HG02973 (cell line): ENCODE measurements at regions not wholly inside any gene's neighbourhood (a gene's known extent, or its start where the extent isn't known, plus 50 kb on each side); places are given as distances from the start of the nearest gene placed in this dataset.

Source experiments
- ATAC-seq: cut with Tn5 transposase; IDR thresholded peaks from one replicate; pipeline ENCODE4 v1.9.1; 2021; ENCODE audit warnings: moderate library complexity; ENCODE audit not compliant: unreplicated experiment

DNA sequence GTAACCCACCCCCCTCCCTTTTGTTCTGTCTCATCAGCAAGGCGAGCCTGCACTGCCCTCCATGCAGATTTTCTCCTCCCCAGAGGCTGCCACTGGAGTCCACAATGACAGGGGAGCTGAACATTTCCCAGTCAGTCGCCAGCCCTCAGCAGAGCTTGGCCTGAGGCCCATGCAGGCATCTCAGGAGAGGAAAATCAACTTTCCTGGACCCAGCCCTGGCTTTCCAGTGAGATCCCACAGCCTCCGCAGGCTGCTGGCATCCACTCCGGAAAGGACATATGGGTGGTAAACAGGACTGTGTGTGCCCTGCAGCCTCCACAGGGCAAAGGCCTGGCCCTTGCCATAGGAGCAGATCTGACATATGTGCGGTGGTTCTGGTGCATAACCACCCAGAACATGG is 253.8 kb downstream of the TNS1 start:
- ATAC-seq = no peak

DNA sequence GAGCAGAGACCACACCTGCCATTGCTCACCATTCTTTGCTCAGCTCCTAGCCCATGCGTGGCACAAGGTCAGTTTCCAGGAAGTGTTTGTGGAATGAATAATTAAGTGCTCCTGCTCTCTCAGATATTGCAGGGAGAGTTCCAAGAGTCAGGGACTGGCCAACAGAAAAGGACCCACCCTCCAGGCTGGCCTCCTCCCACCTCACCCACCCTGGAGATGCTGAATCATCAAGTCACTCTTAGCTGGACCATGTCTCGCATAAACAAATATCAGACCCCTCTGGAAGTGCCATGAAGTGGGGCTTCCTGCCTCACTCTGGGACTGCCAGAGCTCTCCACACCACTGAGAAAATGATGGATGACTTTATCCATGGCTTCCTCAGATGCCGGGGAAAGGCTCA is 256.0 kb downstream of the TNS1 start:
- no peak for ATAC-seq

DNA sequence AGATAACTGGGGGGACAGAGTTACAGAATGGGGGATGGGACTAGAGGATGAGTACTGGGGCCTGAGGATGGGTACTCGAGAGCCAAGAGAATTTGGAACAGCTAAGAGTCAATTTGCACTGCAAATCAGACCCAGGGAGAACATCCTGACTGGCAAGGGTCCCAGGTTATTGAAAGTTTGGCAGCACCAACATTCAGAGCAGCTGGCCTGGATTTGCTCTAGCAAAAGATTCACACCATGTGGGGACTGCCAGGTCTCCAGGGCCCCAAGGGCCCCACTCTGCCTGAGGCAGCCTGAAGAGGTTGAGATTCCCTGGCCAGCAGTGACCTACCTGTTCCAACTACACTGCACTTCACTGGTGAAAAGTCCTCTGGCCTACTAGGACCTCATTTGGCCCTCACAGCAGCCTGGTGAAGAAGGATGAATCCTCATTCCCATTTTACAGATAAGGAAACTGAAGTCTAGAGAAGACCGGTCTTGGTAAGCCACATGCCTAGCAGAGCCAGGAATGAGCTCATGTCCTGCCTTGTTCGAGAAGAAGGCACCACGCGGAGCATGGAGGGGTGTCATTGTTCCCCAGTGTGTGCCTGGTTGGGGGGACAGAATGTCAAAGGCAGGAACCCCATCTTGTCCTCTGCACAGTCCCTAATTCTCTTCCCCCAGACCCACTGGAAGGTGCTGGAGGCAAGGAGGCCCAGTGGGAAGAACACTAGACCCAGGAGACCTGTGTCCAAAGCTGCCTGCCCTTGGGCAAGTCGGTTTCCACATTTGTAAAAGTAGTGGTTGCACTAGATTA is 258.6 kb downstream of the TNS1 start:
- ATAC-seq = no peak

DNA sequence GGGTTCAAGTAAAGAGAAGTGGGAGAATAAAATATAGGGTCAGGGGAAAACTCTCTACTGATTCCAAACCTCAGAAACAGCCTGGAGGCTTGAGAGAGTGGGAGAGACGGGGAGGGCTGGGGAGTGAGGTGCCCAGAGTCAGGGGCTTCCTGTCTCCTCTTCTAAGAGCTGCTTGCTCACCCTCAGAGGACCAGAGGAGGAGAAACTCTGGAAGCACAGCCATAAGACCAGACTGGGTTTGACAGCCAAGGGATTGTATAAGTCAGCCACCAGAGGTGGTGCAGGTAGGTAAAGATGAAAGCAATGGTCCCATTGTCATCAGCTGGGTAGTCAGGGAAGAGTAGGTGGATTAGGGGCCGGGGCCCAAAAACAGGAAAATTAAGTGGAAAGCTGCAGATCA is 259.4 kb downstream of the TNS1 start:
- ATAC-seq = no peak

DNA sequence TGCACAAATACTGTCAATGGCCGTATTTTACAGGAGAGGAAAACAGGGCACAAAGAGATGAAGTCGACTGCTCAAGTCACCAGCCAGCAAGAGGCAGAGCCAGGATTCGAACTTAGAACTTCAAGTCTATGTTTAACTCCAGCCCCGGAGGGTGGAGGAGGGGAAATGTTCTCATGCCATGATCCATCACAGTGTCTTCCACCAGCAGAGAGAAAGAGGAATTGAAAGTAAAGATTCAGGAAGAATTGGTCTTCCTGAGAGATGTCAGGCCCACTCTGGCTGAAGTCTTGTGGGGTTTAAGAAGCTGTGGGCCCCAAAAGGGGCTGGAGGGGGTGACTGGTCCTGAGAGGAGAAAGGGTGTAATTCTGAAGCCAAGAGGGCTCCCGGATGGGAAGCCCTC is 260.0 kb downstream of the TNS1 start:
- ATAC-seq = no peak

DNA sequence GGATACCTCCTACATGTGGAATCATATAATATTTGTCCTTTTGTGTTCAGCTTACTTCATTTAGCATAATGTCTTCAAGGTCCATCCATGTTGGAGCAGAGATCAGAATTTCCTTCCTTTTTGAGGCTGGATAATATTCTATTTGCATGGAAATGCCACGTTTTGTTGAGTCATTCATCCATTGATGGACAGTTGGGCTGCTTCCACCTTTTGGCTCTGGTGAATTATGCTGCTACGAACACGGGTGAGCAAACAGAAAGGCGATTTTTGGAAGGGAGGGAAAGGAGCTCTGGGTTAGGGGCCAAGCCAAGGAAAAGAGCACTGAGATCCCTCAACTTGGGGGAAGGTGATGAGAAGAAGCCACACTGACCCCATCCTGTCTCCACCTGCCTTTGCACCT is 260.5 kb downstream of the TNS1 start:
- no peak for ATAC-seq

DNA sequence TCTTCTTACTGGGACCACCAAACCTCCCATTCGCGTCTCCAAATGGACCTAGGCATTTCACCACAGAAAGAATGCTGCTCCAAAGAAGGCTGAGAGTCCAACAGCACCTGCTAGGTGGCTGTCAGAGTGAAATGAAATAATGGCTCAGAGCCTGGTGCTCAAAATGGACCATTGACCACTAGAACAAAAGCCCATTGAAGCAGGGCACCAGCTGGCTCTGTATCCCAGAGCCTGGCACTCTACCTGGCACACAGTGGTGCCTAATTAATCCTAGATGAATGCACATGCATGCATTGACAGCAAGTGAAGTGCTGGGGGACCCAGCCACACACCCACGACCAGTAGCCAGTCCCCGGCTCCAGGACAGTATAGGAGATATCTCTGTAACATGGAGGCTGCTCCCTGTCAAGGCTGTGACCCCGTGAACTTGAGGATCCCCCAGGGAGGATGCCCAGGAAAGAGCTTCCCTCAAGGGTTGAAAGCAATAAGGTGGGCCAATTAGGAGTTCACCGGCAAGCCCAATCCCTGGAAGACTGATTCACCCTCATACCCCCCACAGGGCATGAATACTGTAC is 261.3 kb downstream of the TNS1 start:
- ATAC-seq = no peak

DNA sequence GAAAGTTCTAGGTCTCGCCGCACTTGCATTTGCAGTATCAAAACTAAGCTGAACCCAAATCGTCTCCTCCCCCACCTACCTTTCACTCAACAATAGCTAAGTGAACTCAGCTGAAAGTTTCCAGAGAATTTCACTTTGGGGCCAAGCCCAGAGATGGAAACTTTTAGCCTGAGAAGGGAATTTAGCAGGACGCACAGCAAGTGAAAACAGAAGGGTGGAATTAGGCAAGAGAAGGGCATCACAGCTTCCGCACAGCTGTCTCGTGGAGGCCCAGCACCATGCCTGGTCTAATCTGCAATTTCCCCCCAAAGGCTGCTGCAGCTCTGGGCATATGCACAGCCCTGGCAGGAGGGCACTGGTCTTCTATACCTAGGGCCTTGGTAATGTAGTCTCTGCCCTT is 262.0 kb downstream of the TNS1 start:
- no peak for ATAC-seq

DNA sequence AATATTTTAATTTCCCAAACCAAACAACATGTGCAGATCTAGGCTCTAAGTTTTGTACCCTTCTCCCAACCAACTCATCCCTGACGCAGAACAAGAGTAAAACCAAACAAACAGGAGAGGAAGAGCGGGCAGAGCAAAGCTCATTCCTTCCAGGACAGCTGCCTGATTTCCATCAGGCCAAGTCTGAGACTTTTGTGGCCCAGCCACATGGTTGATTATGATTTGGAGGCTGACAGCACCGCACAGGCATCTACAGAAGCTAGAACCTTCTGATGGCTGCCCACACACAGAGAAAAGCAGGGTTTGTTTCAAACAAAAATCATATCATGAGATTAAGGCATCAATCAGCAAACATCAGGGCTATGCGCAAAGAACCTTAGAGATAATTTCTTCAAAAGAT is 262.6 kb downstream of the TNS1 start:
- ATAC-seq = no peak

DNA sequence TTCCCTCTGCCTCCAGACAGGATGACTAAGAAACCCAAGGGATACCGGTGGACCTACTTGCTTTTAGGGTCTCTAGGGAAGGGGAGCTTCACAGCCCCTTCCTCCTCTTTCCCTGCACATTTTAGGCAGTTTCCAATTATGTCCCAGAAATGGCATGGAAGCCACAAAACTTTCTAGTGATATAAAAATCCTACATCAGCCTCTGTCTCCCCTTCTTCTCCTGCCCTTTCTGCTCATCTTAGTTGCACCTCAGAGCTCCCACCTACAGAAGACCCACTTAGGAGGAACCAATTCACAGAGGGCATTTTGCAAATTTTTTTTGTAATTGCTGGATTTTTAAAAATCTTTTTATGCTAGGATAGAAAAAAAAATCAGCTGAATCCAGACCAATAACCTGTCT is 263.1 kb downstream of the TNS1 start:
- no peak for ATAC-seq

DNA sequence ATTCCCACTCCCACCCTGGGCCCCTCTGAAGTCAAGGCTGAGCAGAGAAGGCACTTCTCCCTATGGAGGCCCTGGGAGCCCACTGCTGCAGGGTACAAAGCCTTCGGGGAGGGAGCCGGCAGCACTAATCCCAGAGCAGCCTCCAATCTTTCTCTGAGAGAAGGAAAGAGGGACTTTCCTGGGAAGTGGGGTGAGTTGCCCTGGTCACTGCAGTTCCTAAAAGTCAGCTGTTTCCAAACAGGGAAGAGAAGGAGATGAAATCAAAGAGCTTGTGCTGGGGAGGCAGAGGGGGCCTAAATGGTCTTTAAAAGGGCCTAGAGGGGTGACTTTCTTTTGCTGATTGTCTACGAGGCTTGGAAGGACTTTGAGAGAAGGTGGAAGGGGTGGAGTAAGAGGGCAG is 264.7 kb downstream of the TNS1 start:
- no peak for ATAC-seq

DNA sequence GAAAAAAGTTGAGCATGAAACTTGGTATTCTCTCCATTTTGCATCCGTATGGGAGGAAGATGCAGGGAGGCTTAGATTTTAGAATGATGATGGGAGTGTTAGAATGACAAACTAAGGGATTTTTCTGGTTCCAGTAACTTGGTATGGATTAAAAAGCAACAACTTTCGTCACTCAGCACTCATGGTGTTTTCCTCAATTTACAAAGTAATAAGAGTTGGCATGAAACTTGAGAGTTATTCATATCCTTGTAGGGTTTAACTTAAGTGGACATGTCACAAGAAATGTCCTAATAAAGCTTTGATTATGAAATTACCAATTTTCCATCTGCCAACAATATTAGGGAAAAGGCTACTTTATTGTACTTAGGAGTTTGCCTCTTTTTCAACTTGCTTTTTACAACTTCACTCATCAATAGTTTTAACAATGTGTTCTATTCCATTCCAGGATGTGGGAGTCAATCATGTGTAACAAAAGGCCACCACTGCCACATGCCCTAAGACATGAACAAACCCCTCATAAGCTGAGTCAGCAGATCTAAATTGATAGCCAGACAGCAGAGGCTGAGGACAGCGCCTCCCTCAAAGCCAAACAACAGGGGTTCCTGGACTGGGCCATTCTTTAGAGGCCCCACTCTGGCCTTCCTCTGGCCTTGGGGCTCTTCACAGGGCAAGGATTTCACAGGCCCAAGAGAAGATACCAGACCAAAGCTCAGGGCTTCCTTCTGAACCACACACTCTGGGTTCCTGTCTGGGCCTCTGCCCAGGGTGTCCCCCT is 265.8 kb downstream of the TNS1 start:
- no peak for ATAC-seq

DNA sequence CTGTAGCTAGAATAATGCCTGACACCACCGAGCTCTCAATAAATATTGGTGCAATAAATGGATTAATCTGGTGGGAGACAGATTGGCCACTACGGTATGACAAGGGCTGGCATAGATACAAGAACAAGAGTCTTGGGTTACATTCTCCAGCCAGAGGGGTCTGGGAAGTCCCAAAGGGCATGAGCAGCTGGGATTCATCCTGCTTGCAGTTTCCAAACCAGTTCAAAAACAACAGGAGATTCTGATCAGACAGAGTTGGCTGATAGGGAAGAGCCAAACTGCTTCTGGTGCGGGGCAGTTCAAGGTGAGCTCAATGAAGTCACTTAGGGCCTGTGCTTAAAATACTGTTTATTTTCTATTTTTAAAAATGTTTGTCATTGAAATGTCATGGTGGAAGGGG is 266.9 kb downstream of the TNS1 start:
- ATAC-seq = no peak

DNA sequence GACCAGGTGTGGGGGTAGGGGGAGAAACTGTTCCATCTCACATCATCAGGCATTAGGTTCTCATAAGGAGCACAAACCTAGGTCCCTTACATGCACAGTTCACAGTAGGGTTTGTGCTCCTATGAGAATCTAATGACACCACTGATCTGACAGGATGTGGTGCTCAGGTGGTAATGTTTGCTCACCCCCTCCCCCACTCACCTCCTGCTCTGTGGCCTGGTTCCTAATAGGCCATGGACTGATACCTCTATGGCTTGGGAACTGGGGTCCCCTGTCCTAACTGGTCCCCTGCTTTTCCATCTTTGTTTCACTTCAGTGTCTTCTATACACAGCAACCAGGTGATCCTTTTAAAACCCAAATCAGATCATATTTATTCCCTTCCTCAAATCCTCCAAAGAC is 267.8 kb downstream of the TNS1 start:
- no peak for ATAC-seq

DNA sequence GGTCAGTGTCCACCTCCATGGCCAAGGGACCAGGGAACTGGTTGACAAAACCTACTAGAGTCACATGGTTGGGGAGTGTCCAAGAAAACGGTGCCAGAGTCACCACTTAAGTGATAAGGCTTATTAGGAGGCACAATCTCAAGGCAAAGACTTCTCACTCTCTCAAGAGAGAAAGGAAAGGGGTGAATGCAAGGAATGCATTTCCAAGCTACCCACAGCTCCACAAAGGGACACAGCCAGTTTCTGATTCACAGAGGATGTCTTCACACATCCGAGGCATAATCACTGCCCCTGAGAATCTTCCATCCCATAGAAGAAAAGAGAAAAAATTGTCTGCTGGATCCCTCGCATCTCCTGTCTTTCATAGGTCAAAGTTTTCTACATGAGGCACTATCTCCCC is 269.3 kb downstream of the TNS1 start:
- no peak for ATAC-seq

DNA sequence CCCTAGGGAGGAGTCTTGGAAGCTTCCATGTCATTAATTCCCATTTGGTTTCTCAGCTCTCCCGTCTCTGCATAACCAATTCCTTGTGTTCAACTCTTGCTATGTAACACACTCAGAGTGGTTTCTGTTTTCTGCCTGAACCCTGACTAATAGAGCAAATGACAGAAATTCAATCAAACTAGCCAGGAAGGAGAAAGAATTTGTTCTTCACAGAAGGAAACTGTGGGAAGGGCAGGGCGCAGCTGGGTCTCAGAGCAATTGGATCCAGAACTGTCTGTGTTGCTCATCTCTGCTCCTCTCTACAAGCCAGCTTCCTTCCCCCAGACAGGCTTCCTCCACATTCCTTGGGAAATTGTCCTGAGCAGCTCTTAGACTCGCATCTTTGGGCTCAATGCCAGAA is 269.8 kb downstream of the TNS1 start:
- ATAC-seq = no peak

DNA sequence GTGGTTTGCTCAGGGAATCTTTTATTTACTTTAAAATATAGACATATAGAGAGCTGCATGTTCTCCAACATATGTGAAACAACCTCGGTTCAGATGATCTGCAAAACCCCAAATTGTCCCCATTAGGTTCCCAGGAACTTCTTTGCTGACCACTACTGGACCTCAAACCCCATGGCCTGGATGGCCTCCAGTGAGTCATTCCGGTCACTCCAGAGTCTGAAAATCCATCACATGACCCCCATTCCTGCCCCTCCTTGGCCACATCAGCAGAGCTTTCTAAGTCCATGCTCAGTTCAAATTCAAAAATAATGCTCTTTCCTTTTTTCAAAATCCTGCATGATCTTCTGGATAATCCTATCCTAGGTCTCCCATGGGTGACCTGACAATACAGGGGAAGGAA is 271.0 kb downstream of the TNS1 start:
- ATAC-seq = no peak

DNA sequence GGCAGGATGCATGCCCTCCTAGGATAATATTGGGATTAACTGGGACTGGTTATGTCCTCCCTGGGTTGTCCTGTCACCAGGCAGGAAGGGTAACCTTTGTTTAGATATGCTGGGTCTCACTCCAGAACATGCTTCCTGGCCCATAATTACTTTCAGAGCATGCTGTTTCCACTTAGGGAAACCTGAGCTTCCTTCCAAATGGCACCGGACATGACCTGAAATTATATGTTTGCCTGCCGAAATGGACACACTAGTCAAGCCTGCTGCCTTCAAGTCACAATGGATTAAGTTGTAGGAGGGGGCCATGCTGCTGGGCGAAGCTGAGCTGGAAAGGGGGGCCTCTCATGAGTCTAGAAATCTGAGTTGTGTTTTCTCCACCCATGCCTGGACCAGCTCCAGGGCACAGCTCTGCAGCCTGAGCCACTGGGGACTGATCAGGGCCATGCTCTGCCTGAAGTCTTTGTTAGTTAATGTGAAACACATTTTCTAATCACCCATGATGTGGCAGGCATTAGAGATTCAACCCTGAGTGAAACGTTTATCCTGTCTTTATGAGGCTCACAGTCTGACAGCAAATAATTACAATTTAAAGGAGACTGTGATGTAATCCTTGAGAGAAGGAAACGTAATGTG is 273.3 kb downstream of the TNS1 start:
- ATAC-seq = no peak

DNA sequence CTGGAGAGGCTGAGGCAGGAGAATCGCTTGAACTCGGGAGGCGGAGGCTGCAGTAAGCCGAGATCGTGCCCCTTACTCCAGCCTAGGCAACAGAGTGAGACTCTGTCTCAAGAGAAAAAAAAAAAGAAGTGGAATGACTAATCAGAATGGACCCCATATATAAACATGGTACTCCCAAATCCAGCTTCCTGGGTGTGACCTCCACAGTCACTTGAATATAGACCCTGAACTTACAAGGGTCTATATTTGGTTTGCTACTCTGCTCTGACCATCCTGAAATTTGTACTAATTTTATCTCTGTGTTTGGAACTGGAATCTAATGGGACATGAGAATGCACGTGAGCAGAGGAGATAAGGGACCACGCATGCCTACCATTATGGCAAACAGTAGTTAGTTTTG is 275.0 kb downstream of the TNS1 start:
- ATAC-seq = no peak

DNA sequence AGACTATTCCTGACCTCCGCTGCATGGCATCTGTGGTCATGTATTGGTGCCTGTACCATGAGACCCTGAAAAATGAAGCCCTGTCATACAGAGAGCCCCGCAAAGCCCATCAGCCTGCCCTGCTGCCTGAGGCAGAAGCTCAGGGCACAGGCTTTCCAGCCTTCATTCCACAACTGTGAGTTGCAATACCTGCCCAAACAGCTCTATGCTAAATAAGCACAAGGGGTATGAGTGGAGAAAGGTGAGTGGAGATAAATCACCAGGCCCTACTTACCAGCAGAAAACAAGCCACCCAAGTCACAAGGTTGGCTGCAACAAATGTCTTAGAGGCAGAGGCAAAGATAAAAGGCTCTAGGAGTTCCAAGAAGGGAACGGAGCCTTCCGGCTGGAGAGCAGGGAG is 277.4 kb downstream of the TNS1 start:
- ATAC-seq = no peak

DNA sequence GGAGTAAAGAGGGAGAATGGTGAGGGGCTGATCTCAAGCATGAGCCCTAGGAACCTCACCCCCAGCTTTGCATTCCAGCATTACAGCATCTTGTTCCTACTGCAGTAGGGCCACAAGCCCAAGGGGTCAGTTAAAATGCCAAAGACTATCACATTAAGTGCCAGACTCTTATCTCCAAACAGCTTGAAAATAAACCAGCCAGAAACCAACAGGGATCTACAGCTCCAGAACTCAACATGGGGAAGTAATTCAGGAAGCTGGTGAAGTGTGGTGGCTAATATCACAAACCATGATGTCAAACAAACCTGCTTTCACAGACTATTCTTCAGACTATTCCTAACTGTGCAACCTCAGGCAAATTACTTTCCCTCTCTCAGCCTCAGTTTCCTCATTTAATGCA is 278.3 kb downstream of the TNS1 start:
- ATAC-seq = no peak

DNA sequence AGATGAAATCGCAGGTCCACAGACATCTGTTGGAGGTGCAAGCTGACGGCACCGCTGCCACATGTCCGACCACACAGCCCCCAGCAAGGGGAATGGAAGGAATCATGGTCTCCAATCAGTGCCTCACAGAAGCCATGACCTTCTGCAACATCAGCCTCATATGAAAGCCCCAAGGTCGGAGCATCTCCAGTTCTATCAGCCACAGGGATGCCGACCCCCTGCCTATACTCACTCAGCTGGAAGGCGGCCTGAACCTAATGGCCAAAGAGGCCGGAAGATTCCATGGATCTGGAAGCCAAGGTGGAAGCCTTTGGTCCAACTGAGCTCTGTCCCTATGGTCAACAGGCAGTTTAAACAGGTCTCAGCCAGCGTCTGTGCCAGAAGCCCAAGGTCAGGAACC is 278.8 kb downstream of the TNS1 start:
- ATAC-seq = no peak
